Ramos (cell line): ENCODE measurements at regions not wholly inside any gene's neighbourhood (a gene's known extent, or its start where the extent isn't known, plus 50 kb on each side); places are given as distances from the start of the nearest gene placed in this dataset.

ENCODE experiments used
- in situ Hi-C: fragments of 300-500 bp; cut with MboI; formaldehyde crosslinking; loops from one replicate; pipeline ENCODE4 v1.14.3; 2022; ENCODE audit warnings: low sequenced_read_pairs; ENCODE audit not compliant: unreplicated experiment

DNA sequence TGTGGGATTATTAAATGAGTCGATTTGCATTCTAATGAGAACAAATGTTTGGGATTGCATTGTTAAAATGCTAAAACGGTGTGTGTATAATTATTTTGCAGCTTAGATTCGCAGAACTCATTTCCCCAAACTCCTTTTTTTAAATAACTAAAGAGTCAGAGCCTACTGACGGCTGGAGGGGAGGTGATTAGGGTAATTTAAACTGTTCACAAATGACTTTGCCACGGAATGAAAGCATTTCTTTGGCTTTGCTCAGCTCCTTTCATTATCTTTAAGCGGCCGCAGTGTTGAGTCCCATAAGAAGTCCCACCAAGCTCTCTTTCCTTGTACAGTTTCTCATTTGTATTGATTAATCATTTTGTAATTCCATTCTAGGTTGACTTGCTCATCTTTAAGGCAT, 1632.8 kb downstream of the MAT2B start:
- in situ Hi-C loops, result no loop called here

DNA sequence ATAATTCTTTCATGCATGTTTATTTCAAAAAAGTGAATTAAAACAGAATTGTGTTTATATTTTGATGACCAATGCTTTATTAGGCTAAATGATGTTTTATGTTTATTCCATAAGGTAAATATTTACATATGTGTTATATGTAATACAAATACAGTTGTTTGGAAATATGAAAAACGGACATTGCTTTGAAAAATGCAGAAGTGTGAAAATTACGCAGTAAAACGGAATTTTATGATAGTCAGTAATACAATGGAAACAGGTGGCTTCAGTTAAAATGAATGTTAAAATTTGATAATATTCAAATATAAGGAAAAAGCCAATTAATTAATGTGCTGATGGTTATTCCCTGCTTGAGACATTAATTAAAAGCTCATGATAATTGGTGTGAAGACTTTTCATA, 1633.8 kb downstream of the MAT2B start:
- in situ Hi-C loops, result no loop called here

DNA sequence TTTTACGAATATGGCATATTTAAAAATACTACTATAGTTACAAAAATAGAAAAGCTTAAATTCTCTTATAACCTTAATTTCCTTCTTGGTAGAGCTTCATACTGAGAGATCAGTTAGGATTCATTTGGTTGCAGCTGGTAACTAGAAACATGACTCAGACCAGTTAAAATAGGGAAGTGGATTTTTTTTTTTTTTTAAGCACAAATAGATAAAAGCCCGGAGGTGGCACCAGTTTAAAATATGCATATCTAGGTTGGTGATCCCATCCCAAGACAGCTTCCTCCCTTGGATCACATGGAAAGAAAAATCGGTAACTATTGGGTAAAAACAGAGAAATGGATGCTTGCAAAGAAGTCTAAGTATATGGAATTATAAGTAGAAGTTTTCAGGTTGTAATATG, 1634.3 kb downstream of the MAT2B start:
- in situ Hi-C loops, result no loop called here

DNA sequence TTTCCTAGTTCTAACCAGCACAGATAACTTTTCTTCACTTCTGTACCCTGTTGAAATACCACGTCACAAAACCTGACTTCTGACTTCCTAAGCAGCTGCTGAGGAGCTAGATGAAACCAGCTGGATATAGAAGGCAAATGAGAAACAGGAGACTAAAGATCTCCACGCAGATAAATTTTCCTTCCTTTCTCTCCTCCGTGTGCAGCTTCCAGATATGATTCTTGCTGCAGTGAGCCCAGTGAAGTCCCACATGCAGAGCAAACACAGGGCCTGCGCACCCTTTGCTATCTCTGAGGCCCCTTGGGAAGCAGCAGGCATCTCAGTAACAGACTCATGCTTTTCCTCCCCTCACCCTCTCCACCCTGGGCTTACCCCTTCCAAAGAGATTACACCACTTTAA, 1638.3 kb downstream of the MAT2B start:
- in situ Hi-C loops, result no loop called here

DNA sequence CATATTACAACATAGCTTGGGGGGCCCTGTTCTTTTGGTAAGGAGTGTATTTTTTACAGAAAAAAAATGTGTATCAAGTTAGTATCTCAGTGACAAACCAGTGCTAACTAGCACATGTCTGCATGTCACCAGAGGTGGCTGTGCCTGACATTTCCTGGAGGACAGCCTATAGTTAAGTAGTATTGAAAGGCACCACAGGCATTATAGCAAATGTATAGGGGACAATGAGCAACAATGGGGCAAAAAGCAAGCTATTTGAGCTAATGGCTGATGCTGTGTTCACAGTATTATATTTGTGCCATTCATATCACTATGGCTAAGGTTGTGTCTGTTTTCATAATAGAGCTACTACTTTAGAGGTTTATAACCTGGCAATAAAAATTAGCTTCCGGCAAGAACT, 1644.0 kb downstream of the MAT2B start:
- in situ Hi-C loops, result no loop called here

DNA sequence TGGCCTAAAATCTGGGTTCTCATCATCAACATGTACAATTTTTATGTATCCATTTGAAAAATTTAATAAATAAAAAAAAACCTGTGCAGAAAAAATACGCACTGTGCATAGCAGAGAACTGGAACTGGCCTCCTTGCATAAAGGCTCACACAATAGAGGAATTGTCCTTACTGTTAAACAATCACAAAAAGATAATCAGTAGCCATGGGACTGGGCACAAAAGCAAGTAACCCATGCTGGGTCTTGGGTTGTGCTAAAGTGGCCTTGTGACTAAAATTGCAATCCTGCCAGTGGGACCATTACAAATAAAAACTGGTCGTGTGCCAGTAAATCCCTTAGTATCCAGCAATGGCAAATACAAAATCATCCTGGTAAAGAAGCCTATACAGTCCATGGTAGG, 1646.6 kb downstream of the MAT2B start:
- in situ Hi-C loops, result no loop called here

DNA sequence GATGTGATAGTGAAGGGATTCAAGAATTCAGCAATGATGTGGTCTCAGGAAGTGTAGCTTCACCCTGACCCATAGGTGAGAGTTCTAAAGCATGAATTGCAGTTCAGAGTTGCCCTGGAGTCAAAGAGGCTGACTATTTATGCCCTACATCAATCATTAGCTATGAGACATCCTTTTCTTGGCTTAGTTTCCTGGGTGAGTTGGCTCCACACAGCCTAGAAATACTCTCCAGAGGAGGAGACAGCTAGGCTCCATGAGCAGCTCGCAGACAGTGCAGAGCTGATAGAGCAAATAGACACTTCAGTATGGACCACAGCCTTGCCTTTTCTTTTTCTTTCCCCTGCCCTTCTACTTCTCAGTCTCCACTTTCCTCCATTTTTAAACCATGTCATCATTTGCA, 1651.8 kb downstream of the MAT2B start:
- in situ Hi-C loops, result no loop called here

DNA sequence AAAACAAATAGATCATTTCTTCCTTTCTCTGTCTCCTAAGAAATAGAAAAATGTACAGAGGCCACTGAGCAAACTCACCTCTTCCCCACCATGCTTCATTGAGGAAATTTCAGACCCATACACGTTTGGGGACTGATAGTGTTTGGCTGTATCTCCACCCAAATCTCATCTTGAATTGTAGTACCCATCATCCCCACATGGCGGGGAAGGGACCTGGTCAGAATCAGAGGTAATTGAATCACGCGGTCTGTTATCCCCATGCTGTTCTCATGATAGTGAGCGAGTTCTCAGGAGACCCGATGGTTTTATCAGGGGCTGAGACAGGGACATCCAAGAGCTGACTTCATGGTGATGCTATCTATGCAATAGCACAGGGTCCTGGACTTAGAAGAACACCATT, 1655.8 kb downstream of the MAT2B start:
- in situ Hi-C loops, result no loop called here

DNA sequence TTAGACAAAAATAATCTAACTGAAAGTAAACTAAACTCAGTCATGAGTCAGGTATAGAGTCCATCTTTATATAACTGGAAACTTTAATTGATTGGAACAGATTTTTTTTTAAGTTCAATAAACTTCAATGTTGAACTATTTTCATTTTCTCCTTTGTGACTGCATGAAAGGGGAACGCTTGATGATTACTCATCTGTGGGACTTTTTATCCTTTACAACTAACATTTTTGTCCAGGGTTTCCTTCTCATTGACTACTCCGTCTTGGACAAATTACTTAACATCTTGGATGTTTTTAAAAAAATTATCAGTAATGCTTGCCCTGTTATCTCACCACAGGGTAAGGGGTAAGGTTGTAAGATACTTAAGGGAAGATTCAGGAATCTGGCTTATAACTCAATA, 1658.4 kb downstream of the MAT2B start:
- in situ Hi-C loops, result no loop called here

DNA sequence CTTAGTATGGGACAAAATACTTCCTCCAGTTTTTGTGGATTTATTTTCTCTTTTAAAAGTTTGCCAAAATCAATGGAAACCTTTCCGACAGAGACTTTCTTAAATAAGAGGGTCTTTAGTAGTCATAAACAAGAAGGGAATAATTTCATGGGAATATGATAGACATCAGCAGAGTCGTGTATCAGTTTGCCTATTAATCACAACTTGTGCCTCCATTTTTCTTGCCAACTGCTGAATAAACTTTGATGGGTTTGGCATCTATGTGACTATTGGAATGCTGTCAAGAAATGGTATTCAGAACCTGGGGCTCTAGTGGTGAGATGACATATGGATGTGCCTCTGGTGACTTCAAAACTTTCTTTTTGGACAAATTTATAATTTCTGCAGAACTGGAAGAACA, 1668.2 kb downstream of the MAT2B start:
- in situ Hi-C loops, result no loop called here

DNA sequence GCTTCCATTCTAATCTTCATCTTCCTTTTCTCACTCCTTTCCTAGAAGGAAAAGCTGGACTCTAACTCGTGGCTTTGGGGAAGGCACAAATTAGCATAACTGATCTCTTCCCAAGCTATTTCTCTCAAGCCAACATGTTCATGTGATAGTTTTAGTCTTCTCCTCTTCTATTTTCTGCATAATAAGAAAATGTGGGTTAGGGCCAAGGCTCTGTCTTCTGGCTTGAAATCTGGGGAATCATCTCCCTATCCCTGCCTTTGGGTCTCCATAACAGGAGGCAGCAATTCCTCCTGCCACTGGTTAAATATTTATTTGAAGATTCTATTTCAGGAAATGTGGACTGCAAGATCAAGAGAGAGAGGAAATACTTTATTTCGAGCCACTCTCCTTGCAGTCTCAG, 1669.6 kb downstream of the MAT2B start:
- in situ Hi-C loops, result no loop called here

DNA sequence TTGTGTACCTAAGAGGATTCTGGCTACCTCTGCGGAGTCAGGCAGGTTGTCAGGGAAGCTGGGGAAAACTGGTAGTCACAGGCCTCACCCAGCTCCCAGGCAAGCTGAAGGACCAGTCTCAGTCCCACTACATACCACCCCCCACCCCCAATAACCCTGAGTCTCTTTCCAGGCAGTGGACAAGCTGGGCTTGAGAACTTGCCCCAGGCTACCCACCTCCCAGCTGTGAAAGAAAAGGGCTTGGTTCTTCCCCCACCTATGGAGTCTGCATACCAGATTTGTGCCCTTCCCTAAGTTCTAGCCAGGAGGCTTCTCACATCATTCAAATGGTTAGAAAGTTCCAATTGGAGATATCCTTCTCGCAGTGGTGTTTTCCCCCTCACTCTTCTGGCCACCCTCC, 1678.8 kb downstream of the MAT2B start:
- in situ Hi-C loops, result no loop called here

DNA sequence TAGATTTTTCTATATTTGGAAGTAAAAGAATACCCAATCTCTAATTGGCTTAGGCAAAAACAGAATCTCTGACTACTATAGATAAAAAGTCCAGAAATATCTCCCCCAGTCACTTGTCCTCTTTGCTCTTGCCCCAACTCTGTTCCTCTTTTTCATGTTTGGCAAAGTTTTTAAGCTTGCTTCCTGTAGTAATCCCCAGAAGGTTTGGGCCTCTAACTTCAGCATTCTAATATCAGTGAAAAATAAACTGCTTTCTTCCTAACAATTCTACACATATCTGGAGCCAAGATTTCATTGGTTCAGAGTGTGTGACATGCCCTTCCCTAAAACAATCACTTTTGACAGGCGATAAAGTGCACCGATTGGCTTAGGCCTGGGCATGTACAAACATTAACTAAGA, 1680.3 kb downstream of the MAT2B start:
- in situ Hi-C loops, result no loop called here

DNA sequence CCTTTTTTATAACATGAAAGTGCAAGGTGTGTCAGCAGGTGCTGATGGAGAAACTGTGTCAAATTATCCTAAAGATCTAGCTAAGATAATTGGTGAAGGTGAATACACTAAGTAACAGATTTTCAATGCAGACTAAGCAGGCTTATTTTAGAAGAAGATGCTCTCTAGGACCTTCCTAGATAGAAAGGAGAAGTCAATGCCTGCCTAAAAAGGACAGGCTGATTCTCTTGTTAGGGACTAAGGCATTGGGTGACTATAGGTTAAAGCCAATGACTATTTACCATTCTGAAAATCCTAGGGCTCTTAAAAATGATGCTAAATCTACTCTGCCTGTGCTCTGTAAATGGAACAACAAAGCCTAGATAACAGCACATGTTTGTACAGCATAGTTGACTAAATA, 1682.4 kb downstream of the MAT2B start:
- in situ Hi-C loops, result no loop called here

DNA sequence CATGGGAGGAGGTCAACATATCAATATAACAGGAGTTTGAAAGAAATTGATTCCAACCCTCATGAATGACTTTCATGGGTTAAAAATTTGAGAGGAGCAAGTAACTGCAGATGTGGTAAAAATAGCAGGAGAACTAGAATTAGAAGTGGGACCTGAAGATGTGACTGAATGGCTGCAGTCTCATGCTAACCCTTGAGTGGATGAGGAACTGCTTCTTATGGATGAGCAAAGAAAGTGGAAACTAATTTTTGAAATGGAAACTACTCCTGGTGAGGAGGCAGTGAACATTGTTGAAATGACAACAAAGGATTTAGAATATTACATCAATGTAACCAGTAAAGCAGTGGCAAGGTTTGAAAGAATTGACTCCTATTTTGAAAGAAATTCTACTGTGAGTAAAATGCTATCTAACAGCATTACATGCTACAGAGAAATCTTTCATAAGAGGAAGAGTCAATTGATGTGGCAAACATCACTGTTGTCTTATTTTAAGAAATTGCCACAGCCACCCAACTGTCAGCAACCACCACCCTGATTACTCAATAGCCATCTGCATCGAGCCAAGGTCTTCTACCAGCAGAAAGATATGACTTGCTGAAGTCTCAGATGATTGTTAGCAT, 1683.2 kb downstream of the MAT2B start:
- in situ Hi-C loops, result no loop called here

DNA sequence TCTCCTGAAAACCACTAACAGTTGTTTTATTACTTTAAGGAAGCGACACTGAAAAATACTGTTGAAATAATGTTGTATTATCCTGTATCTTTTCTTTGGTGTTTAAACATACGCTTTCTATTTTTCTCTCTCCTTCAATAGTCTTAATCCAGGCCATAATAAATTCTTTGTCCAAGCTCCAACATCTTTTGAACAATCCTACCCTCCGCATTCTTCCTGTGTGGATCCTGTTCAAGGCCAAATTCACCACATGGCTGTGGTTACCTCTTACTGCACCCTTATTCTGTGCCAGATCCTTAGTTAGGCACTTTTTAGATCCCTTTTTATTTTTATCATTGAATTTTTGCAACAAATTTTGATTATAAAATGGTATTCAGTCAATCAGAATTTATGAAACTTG, 1691.5 kb downstream of the MAT2B start:
- in situ Hi-C loops, result no loop called here

DNA sequence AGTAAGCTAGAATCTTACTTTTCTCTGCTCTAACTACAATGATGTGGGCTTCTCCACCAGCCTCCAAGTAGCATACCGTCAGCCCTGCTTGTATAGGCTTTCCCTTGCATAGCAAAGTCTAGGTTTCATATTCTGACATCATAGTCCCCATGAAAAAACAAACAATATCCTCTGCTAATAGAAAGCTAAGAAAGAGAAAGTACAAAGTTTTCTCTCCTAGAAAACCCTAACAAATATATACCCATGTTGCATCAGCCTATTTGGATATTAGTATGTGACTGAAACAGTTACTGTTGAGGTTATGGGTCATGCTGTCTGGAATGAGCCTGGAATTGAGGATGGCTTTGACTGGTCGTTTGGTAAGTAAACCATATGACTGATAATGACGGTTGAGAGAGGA, 1696.0 kb downstream of the MAT2B start:
- in situ Hi-C loops, result loop anchor here (25.0 kb wide), 2 partner anchors 1189 to 1639 kb away; no protein-coding TSS in a partner anchor

DNA sequence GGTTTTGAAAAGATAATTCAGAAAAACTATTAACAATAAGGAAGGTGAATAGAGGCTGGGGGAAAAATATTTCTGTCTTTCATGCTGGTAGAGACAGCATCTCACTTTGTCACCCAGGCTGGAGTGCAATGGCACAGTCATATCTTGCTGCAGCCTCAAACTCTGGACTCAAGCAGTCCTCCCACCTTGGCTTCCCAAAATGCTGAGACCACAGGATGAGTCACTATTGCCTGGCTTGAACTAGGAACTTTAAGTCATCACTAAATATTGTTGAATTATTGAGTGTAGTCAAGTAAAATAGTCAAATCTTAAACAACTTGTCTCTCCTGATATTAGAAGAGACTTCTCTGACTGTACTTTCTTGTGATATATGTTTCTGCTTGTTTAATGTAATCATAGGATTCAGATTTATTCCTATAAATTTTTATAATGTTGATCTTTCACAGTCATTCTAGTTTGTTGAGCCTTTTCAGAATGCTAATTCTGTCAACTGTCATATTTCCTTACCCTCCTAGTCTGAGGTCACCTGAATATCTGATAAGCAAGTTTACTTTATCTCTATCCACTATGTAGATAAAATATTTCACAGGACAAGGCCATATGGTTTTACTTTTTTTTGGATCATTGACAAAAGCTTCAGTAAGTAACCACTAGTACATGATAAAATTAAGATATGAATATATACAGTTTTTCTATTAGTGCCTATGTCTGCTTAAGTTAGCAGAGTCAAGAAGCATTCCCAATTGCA, 1696.5 kb downstream of the MAT2B start:
- in situ Hi-C loops, result loop anchor here (25.0 kb wide), 2 partner anchors 1190 to 1640 kb away; no protein-coding TSS in a partner anchor

DNA sequence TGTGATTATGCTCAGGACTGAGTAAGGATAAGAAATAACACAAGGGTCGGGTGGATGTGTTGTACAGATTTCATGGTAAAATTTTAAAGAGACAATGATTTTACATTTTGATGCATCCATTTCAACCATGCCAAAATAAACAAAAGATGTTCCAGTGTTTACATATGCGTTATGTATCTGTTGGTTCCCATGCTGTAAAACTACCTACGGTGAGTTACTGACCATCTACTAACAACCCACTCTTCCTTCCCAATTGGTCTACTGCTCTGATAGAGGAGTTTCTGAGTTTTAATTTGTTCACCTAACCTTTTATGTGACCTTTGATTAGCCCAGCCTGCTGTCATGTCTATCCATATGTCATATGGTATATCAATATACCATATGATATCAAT, 1697.1 kb downstream of the MAT2B start:
- in situ Hi-C loops, result loop anchor here (25.0 kb wide), 2 partner anchors 1190 to 1640 kb away; no protein-coding TSS in a partner anchor

DNA sequence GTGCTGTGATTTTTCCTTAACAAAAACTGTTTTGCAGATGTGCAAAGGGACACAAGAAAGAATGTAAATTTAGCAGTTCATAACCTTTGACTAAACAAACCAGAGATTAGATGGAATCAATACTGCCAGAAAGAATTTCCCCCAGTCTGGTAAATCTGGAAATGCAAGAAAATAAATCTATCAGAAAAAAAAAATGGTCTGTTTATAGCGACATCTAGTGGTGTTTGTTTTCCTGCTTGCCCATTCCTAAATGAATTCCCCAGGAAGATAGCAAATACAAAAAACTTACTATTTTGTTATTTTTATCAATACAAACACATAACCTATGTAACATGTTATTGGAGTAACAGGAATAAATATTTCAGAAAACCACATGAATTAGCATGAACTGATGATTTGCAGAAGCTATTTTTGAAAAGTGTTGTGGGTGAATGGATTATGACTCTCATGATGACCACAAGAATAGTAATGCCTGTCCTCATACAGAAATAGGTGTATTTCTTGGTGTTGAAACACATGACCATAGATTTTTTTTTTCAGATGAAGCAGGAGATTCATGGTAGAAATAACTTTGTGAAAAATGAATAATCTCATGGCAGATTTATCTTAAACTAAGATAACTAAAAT, 1703.8 kb downstream of the MAT2B start:
- in situ Hi-C loops, result loop anchor here (25.0 kb wide), 2 partner anchors 1197 to 1647 kb away; no protein-coding TSS in a partner anchor

DNA sequence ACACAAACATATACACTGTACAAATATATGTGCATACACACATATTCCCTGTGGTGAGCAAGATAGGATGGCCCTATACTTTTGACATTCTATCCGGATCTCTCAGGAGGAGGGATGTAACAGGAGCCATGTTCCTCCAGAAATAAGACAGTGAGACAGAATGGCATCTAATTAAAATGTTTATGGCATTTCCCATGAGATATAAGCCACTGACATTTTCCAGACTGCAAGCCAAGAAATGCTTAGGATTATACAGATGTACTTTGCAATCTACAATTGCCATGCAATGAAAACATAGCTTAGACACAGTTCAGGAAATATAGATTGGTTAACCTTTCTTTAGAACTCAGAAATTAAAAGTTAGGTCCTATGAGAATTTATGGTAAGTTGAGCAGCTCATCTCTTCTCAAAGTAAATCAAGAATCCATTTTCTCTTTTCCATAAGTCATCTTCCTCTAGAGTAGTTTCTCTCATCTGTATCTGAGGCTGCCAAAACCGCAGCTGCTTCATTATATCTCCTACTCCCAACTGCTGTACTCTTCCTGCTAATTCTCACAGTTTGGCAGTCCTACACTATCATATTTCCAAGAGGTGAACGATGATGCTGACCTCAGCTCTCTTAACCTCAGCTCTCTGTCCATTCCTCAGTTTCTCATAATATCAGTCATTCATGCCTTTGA, 1719.1 kb downstream of the MAT2B start:
- in situ Hi-C loops, result loop anchor here (25.0 kb wide), 2 partner anchors 1212 to 1662 kb away; no protein-coding TSS in a partner anchor
